Peyer's patch (tissue), 4 donors: ENCODE measurements at regions not wholly inside any gene's neighbourhood (a gene's known extent, or its start where the extent isn't known, plus 50 kb on each side); places are given as distances from the start of the nearest gene placed in this dataset.

ENCODE experiments used
- CTCF ChIP-seq, 6 experiments: fragments of 450-650 bp in 4 of 6; fragments of 200-600 bp in 2 of 6; sonication (generic) in 1 of 6; IDR thresholded peaks; one replicate each; pipeline ENCODE4 v1.5.1; 2017 to 2019; ENCODE audit warnings: antibody characterized with exemption in 6 of 6, mild to moderate bottlenecking in 3 of 6, moderate library complexity in 1 of 6
- POLR2A ChIP-seq, 2 donors: fragments of 450-650 bp; IDR thresholded peaks; one replicate each; pipeline ENCODE4 v1.5.1; 2017; ENCODE audit warnings: antibody characterized with exemption in 2 of 2, mild to moderate bottlenecking in 2 of 2, moderate library complexity in 2 of 2

- TF ChIP-seq CTCF (IDR thresholded peaks at IDR 0.05) (no peak), POLR2A (IDR thresholded peaks at IDR 0.05) (no peak)
These were observed 160.0 kb upstream of the MKI67 start for GRCh38 chr10:128286141-128286761.
